Mesodermal cell (in vitro differentiated cells): ENCODE measurements at regions not wholly inside any gene's neighbourhood (a gene's known extent, or its start where the extent isn't known, plus 50 kb on each side); places are given as distances from the start of the nearest gene placed in this dataset.
"Not testable (repeated sequence)": the region's sequence is repeated elsewhere in the genome, so short reads cannot be mapped to it uniquely, and the experiment has no call there.

ENCODE experiments used
- H3K27ac ChIP-seq: 2 replicates; pipeline ENCODE4 v1.7.0; 2013; ENCODE audit warnings: mild to moderate bottlenecking, low read depth, low read length, moderate library complexity; ENCODE audit not compliant: severe bottlenecking
- H3K36me3 ChIP-seq: 2 replicates; pipeline ENCODE4 v1.7.1; 2013; ENCODE audit warnings: mild to moderate bottlenecking, low read length, moderate library complexity; ENCODE audit not compliant: control insufficient read depth, insufficient read depth
- H3K4me1 ChIP-seq: one replicate; pipeline ENCODE4 v1.7.1; 2013; ENCODE audit warnings: mild to moderate bottlenecking, low read length; ENCODE audit not compliant: insufficient read depth, control insufficient read depth, poor library complexity, severe bottlenecking
- H3K4me3 ChIP-seq: 2 replicates; pipeline ENCODE4 v1.7.0; 2013; ENCODE audit warnings: low read length, control low read depth, mild to moderate bottlenecking; ENCODE audit not compliant: insufficient read depth, poor library complexity, severe bottlenecking; ENCODE audit errors: extremely low read depth
- H3K9me3 ChIP-seq: 2 replicates; pipeline ENCODE4 v1.7.1; 2013; ENCODE audit warnings: mild to moderate bottlenecking, low read length, moderate library complexity; ENCODE audit not compliant: control insufficient read depth
- WGBS, 2 experiments: methylation state at CpG; one replicate each; pipeline ENCODE4 v1.1.5; 2013; ENCODE audit warnings: missing lambda C conversion rate in 2 of 2; ENCODE audit not compliant: insufficient coverage in 2 of 2; 5-methylcytosine and 5-hydroxymethylcytosine counted together

DNA sequence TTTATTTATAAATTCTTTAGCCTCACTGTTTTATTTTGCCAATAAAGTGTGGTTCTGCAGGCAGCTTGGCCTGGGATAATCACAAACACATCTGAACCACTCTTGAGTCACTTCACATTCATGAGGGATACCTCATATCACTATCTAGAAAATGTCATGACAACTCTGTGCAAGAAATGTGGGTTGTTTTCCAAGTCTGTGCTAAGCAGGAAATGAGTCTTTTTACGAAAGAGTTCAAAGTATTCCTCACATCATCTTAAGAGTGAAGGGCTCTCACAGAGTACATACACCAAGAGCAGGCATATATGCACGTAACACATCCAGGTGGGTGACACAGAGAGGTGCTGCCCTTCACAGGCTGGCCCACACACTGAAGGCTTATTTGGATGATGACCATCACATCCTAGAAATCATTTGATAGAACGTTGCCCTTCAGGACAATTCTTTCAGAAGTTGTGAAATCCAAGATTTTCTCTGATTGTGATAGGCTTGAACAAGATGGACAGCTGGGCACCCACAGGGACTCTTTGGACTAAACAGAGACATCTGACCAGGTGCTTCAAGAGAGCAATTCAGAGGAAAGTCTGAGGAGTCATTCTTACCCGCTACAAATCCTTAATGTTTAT lies 811.1 kb upstream of the LRATD1 start:
- Histone ChIP-seq H3K27ac (peak overlapping the region; percentile 4), H3K36me3 (no peaks in the 10 kb centered on the region), H3K4me1 (peaks cover 13% of the 10 kb centered on the region), H3K4me3 (no peak overlapping the region), H3K9me3 (no peaks in the 10 kb centered on the region)
- 74 to 76% methylated on average over 2 to 3 of the region's 4 CpGs for WGBS, 2 experiments

DNA sequence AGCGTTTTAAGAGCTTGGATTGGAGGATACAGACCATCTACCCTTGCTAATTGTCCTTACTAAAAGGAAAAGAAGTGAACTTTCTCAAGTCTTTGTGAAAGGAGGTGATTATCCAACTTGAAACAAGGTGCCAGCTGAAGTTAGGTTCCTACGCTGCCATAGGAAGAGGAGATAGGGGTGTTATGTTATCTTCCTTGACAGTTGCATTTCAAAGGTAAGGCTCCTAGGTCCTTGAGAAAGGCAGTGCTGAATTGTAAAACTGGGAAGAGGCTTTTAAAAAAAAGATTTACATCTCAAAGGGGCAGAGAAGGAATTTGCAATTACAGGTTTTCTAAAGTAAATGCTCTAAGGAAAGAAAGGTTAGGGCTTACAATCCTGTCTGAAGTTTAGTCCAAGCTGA lies 810.2 kb upstream of the LRATD1 start:
- Histone ChIP-seq H3K36me3 (no peaks in the 10 kb centered on the region), H3K4me1 (peaks cover 13% of the 10 kb centered on the region), H3K4me3 (no peak overlapping the region), H3K9me3 (no peaks in the 10 kb centered on the region), H3K27ac (no peak overlapping the region)
- WGBS, 2 experiments: 29 to 55% methylated on average over 1 of the region's 2 CpGs

DNA sequence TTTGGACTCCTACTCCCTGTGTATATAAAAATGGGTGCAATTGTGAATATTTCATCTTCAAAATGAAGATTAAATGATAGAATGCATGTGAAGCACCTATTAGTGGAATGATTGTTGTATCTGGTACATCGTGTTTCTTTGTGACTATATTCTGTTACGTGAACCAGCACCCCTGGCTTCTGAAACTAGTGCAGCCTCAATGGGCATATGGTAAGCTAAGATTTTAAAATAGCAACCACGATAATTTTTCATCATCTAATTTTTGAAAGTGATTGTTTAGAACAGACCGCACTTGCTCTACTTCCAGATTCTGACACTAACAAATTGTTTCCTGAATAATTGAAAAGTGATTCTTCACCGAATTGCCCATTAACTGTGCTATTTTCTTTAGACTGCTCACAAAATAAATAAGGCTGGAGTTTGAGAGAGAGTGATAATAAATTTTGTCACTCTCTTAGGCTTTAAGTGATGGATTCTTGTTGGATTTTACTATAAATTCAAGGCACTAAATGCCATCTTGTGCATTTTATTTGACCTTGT lies 806.1 kb upstream of the LRATD1 start:
- no peaks in the 10 kb centered on the region for H3K4me1 ChIP-seq
- no peak overlapping the region for H3K4me3 ChIP-seq
- no peaks in the 10 kb centered on the region for H3K9me3 ChIP-seq
- no peaks in the 10 kb centered on the region for H3K36me3 ChIP-seq
- no peak overlapping the region for H3K27ac ChIP-seq
- 83 to 94% methylated on average over 2 of the region's 5 CpGs for WGBS, 2 experiments

DNA sequence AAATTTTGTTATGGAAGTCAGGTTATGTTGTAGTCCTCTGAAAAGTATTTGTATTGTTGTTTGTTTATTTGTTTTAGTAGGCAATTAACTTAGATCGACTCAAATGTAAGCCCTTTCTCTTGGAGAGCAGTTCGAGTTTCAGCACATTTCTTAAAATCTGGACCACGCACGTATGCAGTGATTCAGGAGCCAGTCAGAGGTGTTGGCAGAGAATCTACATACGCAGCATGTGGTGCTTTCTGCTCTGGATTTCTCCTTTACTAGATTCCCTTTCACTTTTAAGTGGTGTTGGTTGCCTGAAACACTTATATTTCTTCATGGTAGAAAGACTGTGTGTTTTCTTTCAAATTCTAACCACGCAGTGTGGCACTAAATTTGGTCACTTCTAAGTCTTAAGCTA lies 773.9 kb upstream of the LRATD1 start:
- no peaks in the 10 kb centered on the region for H3K36me3 ChIP-seq
- H3K4me3 ChIP-seq: no peak overlapping the region
- no peak overlapping the region for H3K27ac ChIP-seq
- no peaks in the 10 kb centered on the region for H3K9me3 ChIP-seq
- H3K4me1 ChIP-seq: no peaks in the 10 kb centered on the region
- 74 to 85% methylated on average over 5 to 6 of the region's 6 CpGs for WGBS, 2 experiments

DNA sequence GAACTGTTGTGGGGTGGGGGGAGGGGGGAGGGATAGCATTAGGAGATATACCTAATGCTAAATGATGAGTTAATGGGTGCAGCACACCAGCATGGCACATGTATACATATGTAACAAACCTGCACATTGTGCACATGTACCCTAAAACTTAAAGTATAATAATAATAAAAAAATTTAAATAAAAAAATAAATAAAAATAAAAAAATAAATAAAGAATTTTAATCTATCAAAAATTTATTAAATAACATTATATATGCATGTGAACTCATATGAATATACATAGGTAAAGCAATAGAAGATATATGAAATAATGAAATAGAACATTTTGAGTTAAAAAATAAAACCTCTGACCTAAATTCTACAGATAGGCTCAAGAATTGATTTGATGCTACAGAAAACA lies 764.2 kb upstream of the LRATD1 start:
- not testable (repeated sequence) for H3K9me3 ChIP-seq

DNA sequence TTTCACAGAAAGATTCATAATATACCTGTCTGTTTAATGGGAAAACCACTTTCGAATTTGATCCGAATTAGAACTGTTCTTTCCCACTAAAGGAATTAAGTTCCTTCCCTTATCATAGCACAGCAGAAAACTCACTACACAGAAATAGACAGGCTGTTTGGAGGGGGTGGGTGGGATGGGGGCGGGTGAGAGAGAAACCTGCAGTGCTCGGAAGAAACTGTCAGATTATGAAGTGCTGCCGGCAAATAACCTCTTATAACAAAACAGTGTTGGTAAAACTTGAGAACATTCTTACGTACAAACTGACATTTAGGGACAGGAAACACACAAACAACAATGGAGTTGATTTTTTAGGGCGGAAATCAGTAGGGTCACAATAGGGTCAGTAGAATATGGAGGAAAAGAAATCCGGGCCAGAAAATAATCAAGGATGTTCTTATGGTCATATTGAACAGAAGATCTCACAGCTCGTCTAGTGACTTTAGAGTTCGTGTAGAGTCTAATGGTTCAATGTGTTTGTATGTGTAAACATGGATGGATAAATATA lies 756.0 kb upstream of the LRATD1 start:
- WGBS, 2 experiments: 68 to 95% methylated on average over 3 of the region's 10 CpGs
- H3K4me3 ChIP-seq: no peak overlapping the region

More for the DNA sequence above, 764.2 kb upstream of the LRATD1 start:
- H3K4me3 ChIP-seq, H3K27ac ChIP-seq, H3K4me1 ChIP-seq, H3K36me3 ChIP-seq: not testable (repeated sequence)

DNA sequence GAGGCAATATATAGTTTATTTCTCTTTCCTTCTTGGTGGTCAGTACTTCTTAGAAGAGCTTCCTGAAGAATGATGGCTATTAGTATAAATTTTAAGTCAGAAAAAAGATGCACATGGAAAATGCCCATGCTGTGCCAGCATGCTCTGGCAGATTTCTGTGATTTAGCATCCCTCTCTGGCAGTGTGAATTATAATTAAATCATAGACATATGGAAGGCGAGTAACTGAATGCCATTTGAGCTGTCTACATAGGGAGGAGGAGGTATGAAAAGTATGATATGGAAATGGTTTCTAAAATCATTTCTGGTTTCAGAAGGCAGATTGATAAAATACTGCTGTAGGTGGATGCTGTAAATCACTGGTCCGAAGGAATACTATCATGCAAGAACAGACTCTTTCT lies 754.9 kb upstream of the LRATD1 start:
- no peak overlapping the region for H3K4me3 ChIP-seq
- H3K4me1 ChIP-seq: no peaks in the 10 kb centered on the region
- H3K36me3 ChIP-seq: no peaks in the 10 kb centered on the region
- 83 to 86% methylated on average over 1 of the region's 2 CpGs for WGBS, 2 experiments
- H3K9me3 ChIP-seq: no peaks in the 10 kb centered on the region
- no peak overlapping the region for H3K27ac ChIP-seq

More for the DNA sequence above, 756.0 kb upstream of the LRATD1 start:
- Histone ChIP-seq H3K27ac (no peak overlapping the region), H3K4me1 (no peaks in the 10 kb centered on the region), H3K9me3 (no peaks in the 10 kb centered on the region), H3K36me3 (no peaks in the 10 kb centered on the region)

DNA sequence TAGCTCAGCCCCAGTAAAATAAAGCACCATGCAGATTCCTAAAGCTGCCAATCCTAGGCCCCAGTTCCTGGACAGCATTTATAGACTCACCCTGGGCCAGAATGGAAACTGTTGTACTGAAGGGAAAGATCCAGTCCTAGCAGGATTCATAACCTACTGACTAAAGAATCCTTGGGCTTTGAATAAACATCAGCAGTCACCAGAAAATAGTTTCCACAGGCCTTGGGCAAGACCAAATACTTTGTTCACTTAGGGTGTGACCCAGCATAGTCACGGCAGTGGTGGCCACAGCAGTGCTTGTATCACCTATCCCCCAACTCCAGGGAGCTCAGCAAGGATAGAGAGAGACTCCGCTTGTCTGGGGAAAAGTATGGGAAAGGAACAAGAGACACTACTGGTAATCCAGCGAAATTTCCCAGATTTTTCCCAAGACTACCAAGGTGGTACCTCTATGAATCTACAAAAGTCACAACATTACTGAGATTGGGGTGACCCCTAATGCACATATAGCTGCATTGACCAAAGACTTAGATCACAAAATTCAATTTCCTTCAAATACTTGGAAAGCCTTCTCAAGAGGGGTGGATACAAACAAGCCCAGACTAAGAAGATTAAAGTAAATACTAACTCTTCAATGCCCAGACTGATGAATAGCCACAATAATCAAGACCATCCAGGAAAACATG lies 748.1 kb upstream of the LRATD1 start:
- H3K4me3 ChIP-seq: no peak overlapping the region
- no peaks in the 10 kb centered on the region for H3K9me3 ChIP-seq
- no peaks in the 10 kb centered on the region for H3K36me3 ChIP-seq
- no peak overlapping the region for H3K27ac ChIP-seq
- no peaks in the 10 kb centered on the region for H3K4me1 ChIP-seq
- 90% methylated on average over 2 of the region's 3 CpGs; no CpG with 5 or more reads in 1 of the 2 experiments for WGBS, 2 experiments

DNA sequence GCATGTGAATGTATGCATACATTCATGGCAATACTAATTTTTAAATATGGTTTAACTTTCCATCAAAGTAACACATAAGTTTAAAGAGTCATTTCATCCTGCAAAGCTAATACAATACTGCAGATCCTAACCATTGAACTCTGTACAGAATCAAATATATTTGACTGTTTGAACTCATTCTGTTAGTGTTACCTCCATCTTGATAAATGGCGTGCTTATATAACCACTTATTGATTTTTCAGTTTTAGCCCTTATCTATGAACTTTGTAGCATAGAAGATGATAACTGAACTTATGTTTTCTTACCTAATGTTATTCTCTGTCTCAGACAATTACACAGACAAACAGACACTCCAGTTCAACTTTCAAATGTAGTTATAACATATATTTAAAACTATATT lies 731.0 kb upstream of the LRATD1 start:
- Histone ChIP-seq H3K36me3 (no peaks in the 10 kb centered on the region), H3K4me1 (no peaks in the 10 kb centered on the region), H3K27ac (no peak overlapping the region), H3K4me3 (no peak overlapping the region), H3K9me3 (no peaks in the 10 kb centered on the region)
- WGBS, 2 experiments: no CpG with 5 or more reads among the region's 1 CpG

DNA sequence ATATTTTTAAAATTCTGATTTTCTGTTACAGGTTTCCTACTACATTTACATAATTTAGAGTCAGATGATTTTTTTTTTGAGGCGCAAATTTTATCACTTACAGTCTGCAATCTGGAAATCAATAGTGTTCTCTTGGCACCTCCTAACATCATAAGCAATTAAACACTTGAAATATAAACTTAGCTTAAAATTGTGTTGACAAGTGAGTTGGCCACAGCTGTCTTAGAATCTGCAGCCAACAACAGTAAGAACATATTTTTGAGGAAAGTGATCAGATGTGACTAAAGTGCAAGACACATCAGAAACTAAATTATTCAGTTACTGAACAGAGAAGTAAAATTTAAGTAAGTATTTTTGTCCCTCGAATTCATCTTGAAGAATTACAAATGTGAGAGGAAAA lies 726.7 kb upstream of the LRATD1 start:
- no CpG with 5 or more reads among the region's 2 CpGs for WGBS, 2 experiments
- Histone ChIP-seq H3K4me1 (no peaks in the 10 kb centered on the region), H3K9me3 (no peaks in the 10 kb centered on the region), H3K36me3 (no peaks in the 10 kb centered on the region), H3K4me3 (no peak overlapping the region), H3K27ac (no peak overlapping the region)

DNA sequence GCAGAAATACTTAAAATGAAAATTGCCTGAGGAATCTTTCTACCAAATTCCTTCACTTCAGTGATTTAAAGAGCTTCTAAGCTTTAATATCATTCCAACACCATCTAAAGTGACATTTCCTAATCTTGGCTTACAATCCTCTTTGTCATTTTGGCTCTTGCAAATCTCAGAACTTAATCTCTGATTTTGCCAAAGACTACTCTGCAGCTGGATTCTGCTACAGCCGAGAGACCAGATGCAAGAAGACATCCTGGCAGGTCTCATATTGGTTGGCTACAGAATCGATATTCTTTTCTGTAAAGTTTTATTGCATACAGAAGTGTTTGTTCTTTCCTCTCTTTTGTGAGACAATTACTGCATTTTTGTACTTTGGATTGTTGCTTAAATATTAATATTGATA lies 716.5 kb upstream of the LRATD1 start:
- H3K27ac ChIP-seq: no peak overlapping the region
- 100% methylated on average over 1 of the region's 2 CpGs; no CpG with 5 or more reads in 1 of the 2 experiments for WGBS, 2 experiments
- H3K9me3 ChIP-seq: no peaks in the 10 kb centered on the region
- H3K4me3 ChIP-seq: no peak overlapping the region
- H3K36me3 ChIP-seq: no peaks in the 10 kb centered on the region
- H3K4me1 ChIP-seq: no peaks in the 10 kb centered on the region
